Activated effector memory CD4-positive, alpha-beta T cell treated with anti-CD3 and anti-CD28 coated beads, Interleukin-2, amount 50 U/mL, for 16 hours (primary cell): ENCODE measurements at regions not wholly inside any gene's neighbourhood (a gene's known extent, or its start where the extent isn't known, plus 50 kb on each side); places are given as distances from the start of the nearest gene placed in this dataset.

Experiments used
- DNase-seq: peaks from one replicate; pipeline ENCODE4 v3.0.0-alpha.2; 2020

GRCh38 chrY:17233435-17234109 lies 646.4 kb downstream of the CDY2B start:
- DNase-seq, result no peak

DNA sequence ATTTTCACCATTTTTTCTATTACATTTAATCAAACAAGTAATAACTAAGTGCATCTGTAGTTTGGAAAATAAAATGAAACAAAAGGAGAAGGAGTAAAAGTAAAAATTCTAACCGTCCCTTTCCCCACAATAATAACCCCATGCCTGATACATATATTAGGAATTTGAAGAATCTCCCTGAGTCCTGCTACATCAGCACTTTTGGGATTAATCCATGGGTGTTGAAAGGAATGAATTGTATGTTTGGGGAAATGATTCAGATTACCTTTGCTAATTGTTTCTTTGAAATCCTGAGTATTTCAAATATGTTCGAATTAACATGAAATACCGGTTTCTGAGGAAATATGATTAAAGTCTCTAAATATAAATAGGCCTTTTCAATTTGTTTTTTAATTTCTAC lies 648.0 kb downstream of the CDY2B start:
- no peak for DNase-seq

- DNase-seq, result no peak
Observed at GRCh38 chrY:17223502-17223901, 656.5 kb downstream of the CDY2B start.

- no peak for DNase-seq
Observed at GRCh38 chrY:17202395-17202794, 677.6 kb downstream of the CDY2B start.

GRCh38 chrY:17184299-17184698 lies 695.7 kb downstream of the CDY2B start:
- DNase-seq, result no peak

DNA sequence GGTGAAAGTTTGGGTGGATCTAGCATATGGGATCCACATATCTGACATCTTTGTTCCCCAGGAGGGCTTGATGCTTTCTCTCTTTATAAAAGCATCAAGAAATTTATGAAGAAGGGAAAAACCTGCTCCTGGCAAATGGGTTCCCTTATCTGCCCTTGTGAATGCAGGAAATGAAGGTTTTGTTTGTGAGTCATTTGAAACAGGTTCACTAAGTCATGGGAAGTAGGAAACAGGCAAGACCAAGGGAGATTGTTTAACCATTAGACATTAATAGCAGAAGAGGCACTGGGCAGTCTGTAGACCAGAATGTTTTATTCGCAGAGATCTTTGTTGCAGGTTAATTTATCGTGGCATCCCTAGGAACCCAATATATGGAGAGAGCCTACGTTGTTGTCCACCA lies 713.1 kb downstream of the CDY2B start:
- DNase-seq, result no peak

- DNase-seq, result no peak
Observed at GRCh38 chrY:17122166-17122565, 757.9 kb downstream of the CDY2B start.

GRCh38 chrY:17085303-17085702 lies 794.7 kb downstream of the CDY2B start:
- DNase-seq, result no peak

GRCh38 chrY:17079887-17080286 lies 800.1 kb downstream of the CDY2B start:
- DNase-seq, result no peak

GRCh38 chrY:17067307-17067706 lies 812.7 kb downstream of the CDY2B start:
- DNase-seq, result no peak

DNA sequence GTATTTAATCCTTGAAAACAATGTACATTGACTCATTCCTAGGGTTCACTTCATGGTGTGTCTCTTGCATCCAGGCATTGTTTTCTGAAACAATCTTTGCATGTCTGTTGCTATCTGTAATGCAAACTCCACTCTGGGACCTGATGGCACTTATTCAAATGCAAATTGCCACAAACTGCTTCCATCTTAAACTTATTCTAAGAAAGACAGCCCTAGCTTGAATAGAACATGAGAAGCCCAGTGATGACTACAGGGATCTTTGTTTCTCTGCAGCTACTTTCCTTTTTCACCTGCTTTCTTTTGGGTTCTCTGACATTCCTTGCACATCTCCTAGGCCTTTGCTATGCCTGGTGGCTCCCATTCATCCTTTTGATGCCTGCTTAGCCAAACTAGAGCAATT lies 827.0 kb downstream of the CDY2B start:
- no peak for DNase-seq

DNA sequence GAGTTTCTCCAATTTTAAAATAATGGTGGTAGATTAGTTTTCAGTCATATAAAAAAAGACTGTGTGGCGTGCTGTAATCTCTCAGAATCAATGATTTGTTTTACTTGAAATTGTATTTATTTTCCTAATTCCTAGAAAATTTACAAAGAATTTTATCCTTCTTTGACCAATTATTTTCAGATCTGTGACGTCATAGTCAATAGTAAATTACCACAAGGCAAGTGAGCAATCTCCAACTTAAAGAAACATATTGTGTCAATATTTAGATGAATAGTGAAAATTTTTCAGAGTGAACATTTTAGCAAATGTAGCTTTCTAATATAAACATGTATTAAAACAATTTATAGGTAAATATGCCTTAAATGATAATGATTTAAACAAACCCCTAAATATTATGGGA lies 829.6 kb downstream of the CDY2B start:
- no peak for DNase-seq

DNA sequence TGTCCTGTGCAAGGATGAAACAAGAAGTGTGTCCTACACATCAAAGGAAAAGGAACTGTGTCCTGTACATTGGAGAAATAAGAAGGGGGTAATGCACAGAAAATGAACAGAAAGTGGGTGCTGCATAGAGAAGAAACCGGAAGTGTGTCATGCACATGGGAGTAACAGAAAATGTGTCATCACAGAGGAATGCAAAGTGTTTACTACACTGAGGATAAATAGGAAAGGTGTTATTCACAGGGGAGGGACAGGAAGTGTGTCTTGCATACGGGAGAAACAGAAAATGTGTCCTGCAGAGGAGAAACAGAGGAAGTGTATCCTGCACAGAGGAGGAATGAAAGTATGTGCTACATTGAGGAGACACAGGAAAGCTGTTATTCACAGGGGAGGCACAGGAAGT lies 834.9 kb downstream of the CDY2B start:
- no peak for DNase-seq

DNA sequence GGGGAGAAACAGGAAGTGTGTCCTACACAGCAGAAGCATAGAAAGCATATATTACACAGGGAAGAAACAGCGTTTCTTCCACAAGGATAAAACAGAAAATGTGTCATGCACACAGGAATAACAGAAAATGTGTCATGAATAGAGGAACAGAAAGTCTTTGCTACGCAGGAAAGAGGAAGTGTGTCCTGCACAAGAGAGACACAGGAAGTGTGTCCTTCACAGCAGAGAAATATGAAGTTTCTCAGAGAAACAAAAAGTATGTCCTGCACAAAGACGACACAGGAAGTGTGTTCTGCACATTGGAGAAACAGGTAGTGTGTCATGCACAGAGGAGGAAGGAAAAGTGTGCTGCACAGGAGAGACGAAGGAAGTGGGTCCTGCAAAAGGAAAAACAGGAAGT lies 835.3 kb downstream of the CDY2B start:
- DNase-seq, result no peak

- DNase-seq, result no peak
Observed at GRCh38 chrY:17044272-17044671, 835.7 kb downstream of the CDY2B start.

DNA sequence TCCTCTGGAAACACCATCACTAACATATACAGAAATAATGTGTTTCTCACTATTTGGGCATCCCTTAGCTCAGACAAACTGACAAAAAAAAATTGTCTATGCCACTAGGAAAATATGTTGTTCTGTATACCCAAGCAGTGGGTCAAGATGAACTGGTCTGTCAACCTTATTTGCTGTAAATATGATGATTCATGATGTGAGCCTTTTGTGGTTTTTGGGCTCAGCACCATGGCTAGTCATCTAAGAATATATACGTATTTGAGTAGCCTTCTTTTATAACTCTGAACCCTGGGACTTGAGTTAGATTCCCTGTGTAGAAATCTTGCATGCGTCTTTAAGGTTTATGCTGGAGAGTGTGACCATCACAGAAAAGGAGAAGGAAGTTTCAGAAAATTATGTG lies 841.6 kb downstream of the CDY2B start:
- no peak for DNase-seq

DNA sequence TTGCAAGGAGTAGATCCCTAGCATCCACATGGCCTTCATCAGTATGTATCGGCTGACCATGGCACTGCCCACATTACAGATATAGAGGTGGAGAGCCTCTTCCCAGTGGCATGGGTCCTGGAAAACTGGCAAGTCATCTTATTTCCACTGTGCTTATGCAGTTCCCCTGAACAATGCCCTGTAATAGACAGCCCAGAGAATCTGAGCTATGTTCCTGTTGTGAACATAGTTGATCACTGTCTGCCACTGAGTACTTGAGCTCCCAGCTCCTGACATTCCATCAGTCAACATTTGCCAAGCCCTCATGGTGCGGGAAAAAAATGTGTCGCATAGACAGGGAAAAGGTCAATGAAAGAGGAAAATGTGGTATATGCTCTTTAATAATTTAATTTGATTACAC lies 861.9 kb downstream of the CDY2B start:
- no peak for DNase-seq

GRCh38 chrY:16993551-16993950 lies 886.5 kb downstream of the CDY2B start:
- DNase-seq, result no peak

- no peak for DNase-seq
Observed at GRCh38 chrY:16981776-16982175, 898.2 kb downstream of the CDY2B start.

- no peak for DNase-seq
Observed at GRCh38 chrY:16959071-16959470, 920.9 kb downstream of the CDY2B start.

DNA sequence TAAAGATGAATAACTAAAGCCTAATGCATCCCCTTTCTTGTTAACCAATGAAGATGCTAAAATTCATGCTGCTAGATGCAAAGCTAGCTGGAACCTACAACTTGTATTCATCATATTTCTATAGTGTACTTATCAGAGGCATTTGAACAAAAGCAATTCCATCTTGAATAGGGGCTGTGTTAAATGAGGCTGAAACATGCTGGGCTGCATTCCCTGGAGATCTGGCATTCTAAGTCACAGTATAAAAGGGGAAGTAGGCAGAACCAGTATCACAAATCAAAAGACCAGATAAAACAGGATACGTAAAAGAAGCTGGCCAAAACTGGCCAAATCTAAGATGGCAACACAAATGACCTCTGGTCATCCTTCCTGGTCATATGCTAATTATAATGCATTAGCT lies 932.8 kb downstream of the CDY2B start:
- no peak for DNase-seq
